ENCODE measurements at regions not wholly inside any gene's neighbourhood (a gene's known extent, or its start where the extent isn't known, plus 50 kb on each side); places are given as distances from the start of the nearest gene placed in this dataset.

DNA sequence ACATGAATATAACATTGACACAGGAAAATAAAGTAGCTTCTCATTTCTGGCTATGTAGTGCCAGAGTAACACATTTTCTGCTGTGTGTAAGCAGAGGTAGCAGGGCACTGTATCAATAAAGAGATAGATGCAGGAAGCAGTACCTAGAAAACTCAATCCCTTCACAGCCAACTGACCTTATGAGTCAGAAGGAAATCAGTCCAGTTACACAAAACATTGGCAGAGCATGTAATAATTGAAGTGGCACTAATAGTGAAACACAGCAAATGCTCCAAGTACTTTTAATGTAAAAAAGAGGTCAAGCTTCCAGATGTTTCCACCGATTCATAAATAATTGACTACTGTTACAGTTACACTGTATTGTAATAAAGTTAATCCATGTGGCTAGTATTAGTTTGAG, 706.6 kb downstream of the EFNA5 start:
- H3K36me3 Mint-ChIP-seq (ENCODE audit: low read depth) = no peaks in the 10 kb centered on the region
- no peak for DNase-seq
- intact Hi-C loops (cut with micrococcal nuclease) = no loop called here
- H3K4me3 Mint-ChIP-seq = no peak overlapping the region
- H3K27ac Mint-ChIP-seq = no peak overlapping the region
- peaks cover 9% of the 10 kb centered on the region for H3K9me3 Mint-ChIP-seq
- H3K4me1 Mint-ChIP-seq = no peaks in the 10 kb centered on the region
- no peaks in the 10 kb centered on the region for H3K27me3 Mint-ChIP-seq

DNA sequence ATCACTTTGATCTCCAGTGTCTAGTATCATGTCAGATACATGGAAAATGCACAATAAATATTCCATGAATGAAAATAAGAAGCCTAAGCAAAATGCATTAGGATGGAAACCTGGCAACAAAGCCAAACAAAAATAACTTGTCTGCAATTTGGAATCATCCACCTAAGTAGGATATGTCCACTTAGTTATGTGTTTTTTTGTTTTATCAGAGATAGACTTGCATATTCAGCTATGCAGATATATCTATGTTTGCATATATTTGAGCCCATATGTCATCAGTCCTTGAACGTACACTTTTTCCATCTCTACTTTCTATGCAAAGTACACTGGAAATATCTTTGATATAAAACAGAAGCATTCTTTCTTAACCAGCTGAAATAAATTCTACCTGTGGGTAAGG, 707.1 kb downstream of the EFNA5 start:
- intact Hi-C loops (cut with micrococcal nuclease) = no loop called here
- Mint-ChIP-seq H3K9me3 (peaks cover 9% of the 10 kb centered on the region), H3K36me3 (ENCODE audit: low read depth) (no peaks in the 10 kb centered on the region), H3K27ac (no peak overlapping the region), H3K4me3 (no peak overlapping the region), H3K27me3 (no peaks in the 10 kb centered on the region), H3K4me1 (no peaks in the 10 kb centered on the region)
- no peak for DNase-seq

DNA sequence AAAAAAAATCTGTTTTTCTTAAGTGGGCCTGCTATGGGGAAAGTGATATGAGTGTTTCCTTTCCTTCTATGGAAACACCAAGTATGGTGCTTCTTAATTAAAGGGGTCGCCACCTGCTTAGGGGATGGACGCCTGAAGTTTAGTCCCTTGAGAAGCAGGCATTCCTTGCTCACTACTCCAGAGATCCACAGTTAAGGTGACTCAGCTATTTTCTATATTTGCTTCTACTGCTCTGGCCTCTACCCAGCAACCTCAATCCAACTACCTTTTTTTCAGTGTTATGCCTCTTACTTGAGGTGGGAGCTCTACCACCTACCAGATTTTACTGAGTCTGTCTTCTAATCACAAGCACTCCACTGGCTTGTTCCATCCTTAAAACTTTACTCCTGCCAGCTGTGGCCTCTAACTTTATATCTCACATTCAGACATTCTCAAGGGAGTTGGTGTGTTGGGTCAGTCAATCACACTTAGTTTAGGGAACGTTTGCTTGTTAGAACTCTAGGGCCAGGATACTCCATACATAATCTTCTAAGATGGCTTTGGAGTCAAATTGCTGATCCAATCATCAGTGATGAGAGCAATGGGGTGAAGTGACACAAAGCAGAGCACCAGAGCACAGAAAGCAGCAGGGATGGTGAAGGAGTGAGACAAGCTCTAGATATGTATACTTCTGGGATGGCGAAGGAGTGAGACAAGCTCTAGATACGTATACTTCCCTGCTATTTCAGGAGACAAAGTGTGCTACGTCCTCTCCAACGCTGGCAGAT, 708.1 kb downstream of the EFNA5 start:
- no peaks in the 10 kb centered on the region for H3K36me3 Mint-ChIP-seq (ENCODE audit: low read depth)
- peaks cover 9% of the 10 kb centered on the region for H3K9me3 Mint-ChIP-seq
- no peak overlapping the region for H3K4me3 Mint-ChIP-seq
- no peaks in the 10 kb centered on the region for H3K4me1 Mint-ChIP-seq
- no peak overlapping the region for H3K27ac Mint-ChIP-seq
- H3K27me3 Mint-ChIP-seq = no peaks in the 10 kb centered on the region
- DNase-seq = no peak
- intact Hi-C loops (cut with micrococcal nuclease) = no loop called here

DNA sequence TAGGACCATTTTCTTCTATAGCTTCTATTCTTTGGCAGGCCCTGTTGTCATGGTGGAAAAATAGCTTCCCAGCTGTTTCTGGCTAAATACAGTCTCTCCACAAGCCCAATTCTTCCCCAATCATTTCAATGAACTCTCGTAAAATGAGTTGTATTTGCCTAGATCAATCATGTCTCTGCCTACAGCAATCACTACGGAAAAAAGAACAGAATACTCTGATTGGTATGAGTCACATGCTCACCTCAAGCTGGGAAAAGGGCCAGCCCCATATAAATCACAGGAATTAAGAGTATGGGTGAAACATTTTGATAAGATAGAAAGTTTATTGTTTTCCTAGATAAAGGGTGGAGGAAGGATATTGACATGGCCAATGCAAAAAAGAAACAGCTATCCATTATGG, 711.4 kb downstream of the EFNA5 start:
- intact Hi-C loops (cut with micrococcal nuclease) = no loop called here
- DNase-seq = no peak
- no peaks in the 10 kb centered on the region for H3K4me1 Mint-ChIP-seq
- no peaks in the 10 kb centered on the region for H3K36me3 Mint-ChIP-seq (ENCODE audit: low read depth)
- H3K27ac Mint-ChIP-seq = no peak overlapping the region
- peaks cover 5% of the 10 kb centered on the region for H3K9me3 Mint-ChIP-seq
- no peaks in the 10 kb centered on the region for H3K27me3 Mint-ChIP-seq
- no peak overlapping the region for H3K4me3 Mint-ChIP-seq

DNA sequence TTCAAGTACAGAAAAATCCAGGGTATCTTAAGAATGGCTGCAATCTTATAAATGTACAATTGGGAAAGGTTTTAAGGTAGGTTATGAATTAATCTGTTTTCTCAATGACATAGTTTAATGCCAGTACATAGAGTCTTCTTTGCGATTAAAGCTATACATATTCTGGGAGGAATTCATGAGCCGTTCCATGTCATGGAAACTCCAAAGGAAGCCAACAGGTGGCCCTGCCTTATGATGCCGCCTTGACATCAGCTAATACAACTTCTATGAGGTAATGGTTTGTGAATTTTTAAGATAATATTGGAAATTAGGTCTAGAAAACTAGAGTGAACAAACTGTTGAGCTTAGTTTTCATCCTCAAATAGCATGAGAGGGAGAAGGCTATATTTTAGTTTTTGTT, 713.4 kb downstream of the EFNA5 start:
- no peaks in the 10 kb centered on the region for H3K36me3 Mint-ChIP-seq (ENCODE audit: low read depth)
- no peaks in the 10 kb centered on the region for H3K27me3 Mint-ChIP-seq
- H3K27ac Mint-ChIP-seq = no peak overlapping the region
- H3K4me1 Mint-ChIP-seq = no peaks in the 10 kb centered on the region
- DNase-seq = no peak
- H3K9me3 Mint-ChIP-seq = no peaks in the 10 kb centered on the region
- H3K4me3 Mint-ChIP-seq = no peak overlapping the region
- intact Hi-C loops (cut with micrococcal nuclease) = no loop called here

DNA sequence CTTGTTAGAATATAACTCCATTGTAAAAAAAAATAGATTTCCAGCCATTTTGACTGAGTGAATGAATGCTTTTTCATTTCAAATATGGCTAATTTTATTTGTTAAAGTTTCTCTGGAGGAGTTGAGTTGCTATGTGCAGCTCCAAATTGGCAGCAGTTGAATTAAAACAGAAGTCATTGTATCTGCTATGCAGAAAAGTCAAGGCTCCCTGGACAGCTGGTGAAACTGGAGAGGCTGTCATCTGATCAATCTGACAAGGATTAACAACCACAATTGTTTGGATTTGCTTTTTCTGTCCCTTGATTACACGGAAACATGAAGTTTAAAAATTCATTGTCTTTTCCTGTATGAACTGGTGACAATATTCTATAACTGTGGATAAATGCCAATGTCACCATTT, 713.9 kb downstream of the EFNA5 start:
- Mint-ChIP-seq H3K27ac (no peak overlapping the region), H3K4me3 (no peak overlapping the region), H3K4me1 (no peaks in the 10 kb centered on the region), H3K27me3 (no peaks in the 10 kb centered on the region), H3K9me3 (no peaks in the 10 kb centered on the region), H3K36me3 (ENCODE audit: low read depth) (no peaks in the 10 kb centered on the region)
- intact Hi-C loops (cut with micrococcal nuclease) = no loop called here
- no peak for DNase-seq

DNA sequence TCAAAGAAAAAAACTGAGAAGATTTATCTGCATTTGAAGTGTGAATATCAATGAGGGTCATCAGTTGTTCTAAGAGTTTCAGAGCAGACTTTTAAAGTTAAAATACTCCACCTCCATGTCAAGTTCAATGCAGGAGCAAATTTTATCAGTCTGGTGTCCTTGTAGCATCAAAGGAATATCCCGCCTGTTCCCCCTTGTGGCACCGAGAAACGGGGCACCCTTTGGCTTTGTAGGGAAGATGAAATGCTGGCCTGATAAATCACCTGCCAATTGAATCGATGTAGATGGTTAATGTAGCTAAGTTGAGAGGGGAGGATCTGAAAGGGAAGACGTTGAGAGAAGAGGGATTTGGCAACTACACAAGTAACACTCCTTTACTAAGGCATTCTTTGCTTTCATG, 714.5 kb downstream of the EFNA5 start:
- H3K36me3 Mint-ChIP-seq (ENCODE audit: low read depth) = no peaks in the 10 kb centered on the region
- H3K27ac Mint-ChIP-seq = no peak overlapping the region
- H3K4me1 Mint-ChIP-seq = no peaks in the 10 kb centered on the region
- no peaks in the 10 kb centered on the region for H3K9me3 Mint-ChIP-seq
- H3K4me3 Mint-ChIP-seq = no peak overlapping the region
- intact Hi-C loops (cut with micrococcal nuclease) = no loop called here
- H3K27me3 Mint-ChIP-seq = no peaks in the 10 kb centered on the region
- no peak for DNase-seq

DNA sequence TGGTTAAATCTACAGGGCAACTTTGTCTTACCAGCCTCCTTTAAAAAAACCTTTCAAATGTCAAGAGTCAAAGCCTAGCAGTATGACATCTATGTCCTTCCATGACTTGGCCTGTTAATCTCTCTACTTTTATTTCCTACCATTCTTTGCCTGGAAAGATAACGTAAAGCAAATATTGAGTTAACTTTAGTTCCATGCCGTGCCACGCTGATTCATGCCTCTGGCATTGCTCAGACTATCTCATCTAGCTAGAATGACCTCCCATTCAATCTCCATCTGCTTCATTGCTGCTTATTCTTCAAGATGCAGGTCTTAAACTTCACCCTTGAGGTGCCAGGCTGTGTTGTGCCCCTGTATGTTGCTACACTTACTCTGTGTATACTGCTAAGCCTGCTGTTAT, 729.8 kb downstream of the EFNA5 start:
- no peak overlapping the region for H3K4me3 Mint-ChIP-seq
- H3K9me3 Mint-ChIP-seq = no peaks in the 10 kb centered on the region
- intact Hi-C loops (cut with micrococcal nuclease) = no loop called here
- H3K4me1 Mint-ChIP-seq = no peaks in the 10 kb centered on the region
- H3K36me3 Mint-ChIP-seq (ENCODE audit: low read depth) = no peaks in the 10 kb centered on the region
- DNase-seq = no peak
- H3K27me3 Mint-ChIP-seq = no peaks in the 10 kb centered on the region
- no peak overlapping the region for H3K27ac Mint-ChIP-seq

DNA sequence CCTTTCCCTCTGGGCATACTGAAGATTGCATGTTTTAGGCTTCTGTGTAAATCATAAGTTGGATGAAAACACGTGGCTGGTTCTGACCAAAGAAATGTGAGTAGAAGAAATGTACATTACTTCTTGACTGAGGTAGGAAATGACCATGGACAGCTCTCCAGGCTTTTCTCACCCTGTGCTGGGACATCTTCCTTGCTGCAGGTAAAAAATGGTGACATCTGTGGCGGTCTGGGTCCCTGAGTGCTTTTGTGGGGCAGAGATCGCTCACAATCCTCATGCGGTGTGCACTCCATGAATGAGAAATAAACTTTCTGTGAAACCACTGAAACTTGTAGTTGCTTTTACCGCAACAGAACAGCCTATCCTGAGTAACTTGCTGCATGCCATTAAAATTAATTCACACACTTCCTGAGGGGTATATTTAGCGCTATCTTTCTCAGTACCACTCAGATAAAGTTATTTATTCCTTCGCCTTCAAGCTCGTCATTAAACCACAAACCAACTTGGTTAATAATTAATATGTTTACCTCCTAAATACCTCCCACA, 730.4 kb downstream of the EFNA5 start:
- Mint-ChIP-seq H3K9me3 (no peaks in the 10 kb centered on the region), H3K36me3 (ENCODE audit: low read depth) (no peaks in the 10 kb centered on the region), H3K4me3 (no peak overlapping the region), H3K27me3 (no peaks in the 10 kb centered on the region), H3K4me1 (no peaks in the 10 kb centered on the region), H3K27ac (no peak overlapping the region)
- intact Hi-C loops (cut with micrococcal nuclease) = no loop called here
- DNase-seq = no peak

DNA sequence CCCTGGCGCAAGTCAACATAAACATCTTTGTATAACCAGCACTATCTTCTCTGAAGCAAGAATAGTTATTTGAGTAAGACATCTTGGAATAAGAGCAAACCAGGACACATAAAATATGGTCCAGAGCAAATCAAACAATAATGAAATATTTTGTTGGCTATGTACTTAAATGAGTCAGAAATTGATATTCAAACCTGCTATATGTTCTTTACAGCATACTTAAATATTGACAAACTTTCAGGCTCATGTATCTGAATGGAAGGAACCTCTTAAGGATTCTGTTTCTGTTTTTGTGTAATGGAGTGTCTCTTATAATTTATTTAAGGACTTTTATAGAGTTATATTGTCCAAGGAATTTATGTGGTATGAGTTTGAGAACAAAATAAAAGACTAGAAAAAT, 747.3 kb downstream of the EFNA5 start:
- intact Hi-C loops (cut with micrococcal nuclease) = no loop called here
- DNase-seq = no peak
- Mint-ChIP-seq H3K9me3 (no peaks in the 10 kb centered on the region), H3K4me1 (no peaks in the 10 kb centered on the region), H3K27ac (no peak overlapping the region), H3K36me3 (ENCODE audit: low read depth) (no peaks in the 10 kb centered on the region), H3K4me3 (no peak overlapping the region), H3K27me3 (no peaks in the 10 kb centered on the region)

DNA sequence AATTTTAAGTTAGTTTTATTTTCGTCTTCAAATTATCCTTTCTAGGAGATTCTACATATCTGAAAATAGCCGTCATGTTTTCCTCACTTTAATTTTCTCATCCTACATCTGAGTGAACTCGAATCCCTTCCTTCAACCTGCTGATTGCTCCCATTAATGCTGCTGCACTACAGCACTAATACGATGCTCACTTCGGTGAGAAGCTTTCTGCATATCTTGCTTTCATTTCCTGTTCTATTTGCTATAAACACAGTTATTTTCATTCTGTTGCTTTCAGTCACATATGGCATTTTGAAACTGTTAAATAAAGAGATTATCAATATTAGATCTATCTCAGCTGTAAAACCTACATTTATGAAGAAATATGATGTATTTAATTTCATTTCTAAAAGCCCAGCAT, 749.2 kb downstream of the EFNA5 start:
- no peaks in the 10 kb centered on the region for H3K4me1 Mint-ChIP-seq
- H3K36me3 Mint-ChIP-seq (ENCODE audit: low read depth) = no peaks in the 10 kb centered on the region
- intact Hi-C loops (cut with micrococcal nuclease) = no loop called here
- H3K27me3 Mint-ChIP-seq = no peaks in the 10 kb centered on the region
- no peak overlapping the region for H3K27ac Mint-ChIP-seq
- no peak for DNase-seq
- H3K9me3 Mint-ChIP-seq = no peaks in the 10 kb centered on the region
- H3K4me3 Mint-ChIP-seq = no peak overlapping the region

DNA sequence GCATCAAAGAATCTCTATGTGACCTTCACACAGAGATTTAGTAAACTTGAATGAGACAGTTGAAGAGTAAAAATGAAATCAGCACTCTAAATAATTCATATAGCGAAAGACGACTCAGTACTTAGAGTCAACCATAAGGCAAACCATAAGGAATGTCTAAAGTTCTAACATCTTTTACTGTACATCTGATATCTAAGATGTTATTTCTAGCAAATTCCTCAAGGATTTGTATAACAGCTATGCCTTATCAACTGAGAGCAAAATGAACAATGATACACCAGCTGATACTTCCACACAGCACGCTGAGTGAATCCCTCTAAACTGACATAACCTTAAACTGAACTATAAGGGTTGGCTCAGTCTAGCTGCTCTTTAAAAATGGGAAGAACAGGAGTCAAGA, 760.3 kb downstream of the EFNA5 start:
- Mint-ChIP-seq H3K9me3 (peaks cover 3% of the 10 kb centered on the region), H3K4me1 (no peaks in the 10 kb centered on the region), H3K4me3 (no peak overlapping the region), H3K27ac (no peak overlapping the region), H3K27me3 (no peaks in the 10 kb centered on the region), H3K36me3 (ENCODE audit: low read depth) (no peaks in the 10 kb centered on the region)
- no peak for DNase-seq
- intact Hi-C loops (cut with micrococcal nuclease) = no loop called here

DNA sequence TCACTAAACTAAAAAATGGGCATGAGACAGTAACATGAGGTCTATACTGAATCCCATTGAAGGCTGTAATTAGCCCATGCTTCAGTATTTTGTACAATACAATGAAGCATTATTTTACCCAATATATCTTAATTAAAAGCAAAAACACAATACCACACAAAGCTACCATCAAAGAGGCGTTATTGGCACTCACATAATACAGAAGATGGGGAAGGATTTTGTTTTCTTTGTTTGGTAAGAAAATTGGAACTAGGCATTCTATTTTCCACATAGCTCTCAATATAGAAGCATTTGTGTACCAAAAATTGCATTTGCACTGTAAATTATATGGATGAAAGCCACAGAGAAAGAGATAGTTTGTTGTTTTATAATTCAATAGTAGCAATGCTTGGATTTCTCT, 761.0 kb downstream of the EFNA5 start:
- peaks cover 3% of the 10 kb centered on the region for H3K9me3 Mint-ChIP-seq
- H3K27ac Mint-ChIP-seq = no peak overlapping the region
- intact Hi-C loops (cut with micrococcal nuclease) = no loop called here
- H3K4me3 Mint-ChIP-seq = no peak overlapping the region
- no peaks in the 10 kb centered on the region for H3K27me3 Mint-ChIP-seq
- DNase-seq = no peak
- no peaks in the 10 kb centered on the region for H3K4me1 Mint-ChIP-seq
- H3K36me3 Mint-ChIP-seq (ENCODE audit: low read depth) = no peaks in the 10 kb centered on the region

DNA sequence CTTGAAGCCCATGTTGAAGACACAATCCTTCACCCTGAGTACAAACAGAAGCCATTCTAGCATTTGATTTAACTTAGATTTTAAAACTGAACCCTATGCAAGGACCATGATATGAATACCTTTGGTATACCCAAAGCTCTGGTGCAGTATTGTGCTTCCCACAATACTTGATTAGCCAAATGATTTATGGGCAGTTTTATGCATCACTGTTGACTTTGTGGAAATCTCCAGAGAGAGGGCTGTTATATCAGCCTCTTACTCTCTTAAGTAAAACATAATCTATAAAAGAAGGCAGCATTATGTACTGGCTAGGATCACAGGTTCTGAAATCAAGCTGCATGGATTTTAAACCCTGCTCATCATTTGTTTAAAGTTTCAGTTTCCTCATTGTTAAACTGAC, 762.8 kb downstream of the EFNA5 start:
- no peaks in the 10 kb centered on the region for H3K4me1 Mint-ChIP-seq
- intact Hi-C loops (cut with micrococcal nuclease) = no loop called here
- no peak overlapping the region for H3K4me3 Mint-ChIP-seq
- no peaks in the 10 kb centered on the region for H3K36me3 Mint-ChIP-seq (ENCODE audit: low read depth)
- no peaks in the 10 kb centered on the region for H3K27me3 Mint-ChIP-seq
- no peak for DNase-seq
- H3K27ac Mint-ChIP-seq = no peak overlapping the region
- H3K9me3 Mint-ChIP-seq = no peaks in the 10 kb centered on the region

DNA sequence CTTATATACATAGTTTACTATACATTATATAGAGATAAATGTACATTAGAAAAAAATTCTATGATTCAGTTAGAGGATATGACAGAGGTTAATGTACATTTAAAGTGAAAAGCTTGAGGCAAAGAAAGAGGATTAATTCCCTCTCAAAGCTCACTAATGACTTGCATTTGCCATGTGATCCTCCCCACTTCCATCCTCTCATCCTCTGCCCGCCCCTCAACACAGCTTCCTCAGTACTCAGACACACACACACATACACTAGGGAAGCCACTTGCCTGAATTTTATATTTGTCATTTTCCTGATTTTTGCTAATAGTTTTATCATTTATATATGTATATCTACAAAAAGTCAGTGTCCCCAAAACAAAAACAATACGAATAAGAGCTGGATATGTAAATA, 764.5 kb downstream of the EFNA5 start:
- Mint-ChIP-seq H3K4me3 (no peak overlapping the region), H3K27me3 (no peaks in the 10 kb centered on the region)
- intact Hi-C loops (cut with micrococcal nuclease) = no loop called here

More for the DNA sequence above, 764.5 kb downstream of the EFNA5 start:
- H3K4me1 Mint-ChIP-seq = no peaks in the 10 kb centered on the region
- H3K27ac Mint-ChIP-seq = no peak overlapping the region
- DNase-seq = no peak
- H3K36me3 Mint-ChIP-seq (ENCODE audit: low read depth) = no peaks in the 10 kb centered on the region
- H3K9me3 Mint-ChIP-seq = no peaks in the 10 kb centered on the region

Measured in activated CD4-positive, alpha-beta T cell treated with anti-CD3 and anti-CD28 coated beads, Interleukin-2, amount 10 ng/mL, durations not matched to agents 24 days and 14 days (primary cell).